IPS DF 19.7 (cell line): ENCODE measurements at regions not wholly inside any gene's neighbourhood (a gene's known extent, or its start where the extent isn't known, plus 50 kb on each side); places are given as distances from the start of the nearest gene placed in this dataset.
"Not testable (repeated sequence)": the region's sequence is repeated elsewhere in the genome, so short reads cannot be mapped to it uniquely, and the experiment has no call there.

ENCODE experiments used
- DNase-seq: peaks from one replicate; pipeline ENCODE4 v3.0.0-alpha.2; 2013; ENCODE audit warnings: low read depth, low spot score

- DNase-seq: no peak
These were observed 177.3 kb upstream of the TMEM72 start for GRCh38 chr10:44733501-44734488.

- no peak for DNase-seq
These were observed 168.9 kb upstream of the TMEM72 start for GRCh38 chr10:44742248-44742647.

GRCh38 chr10:44743535-44743934 lies 167.6 kb upstream of the TMEM72 start:
- no peak for DNase-seq

GRCh38 chr10:44745920-44746319 lies 165.2 kb upstream of the TMEM72 start:
- no peak for DNase-seq

- DNase-seq: no peak
These were observed 163.5 kb upstream of the TMEM72 start for GRCh38 chr10:44747593-44748172.

- no peak for DNase-seq
These were observed 162.0 kb upstream of the TMEM72 start for GRCh38 chr10:44749151-44749550.

GRCh38 chr10:44752451-44753441 lies 158.4 kb upstream of the TMEM72 start:
- DNase-seq: no peak

GRCh38 chr10:44754355-44754754 lies 156.8 kb upstream of the TMEM72 start:
- not testable (repeated sequence) for DNase-seq

GRCh38 chr10:44755481-44755880 lies 155.7 kb upstream of the TMEM72 start:
- DNase-seq: no peak

GRCh38 chr10:44756216-44756615 lies 154.9 kb upstream of the TMEM72 start:
- DNase-seq: no peak

- DNase-seq: no peak
These were observed 153.5 kb upstream of the TMEM72 start for GRCh38 chr10:44757551-44758205.

- no peak for DNase-seq
These were observed 152.0 kb upstream of the TMEM72 start for GRCh38 chr10:44759122-44759521.

- no peak for DNase-seq
These were observed 150.6 kb upstream of the TMEM72 start for GRCh38 chr10:44760513-44760912.

- no peak for DNase-seq
These were observed 150.1 kb upstream of the TMEM72 start for GRCh38 chr10:44761076-44761475.

- no peak for DNase-seq
These were observed 147.8 kb upstream of the TMEM72 start for GRCh38 chr10:44763331-44763730.

GRCh38 chr10:44765299-44765698 lies 145.8 kb upstream of the TMEM72 start:
- DNase-seq: no peak

- no peak for DNase-seq
These were observed 144.5 kb upstream of the TMEM72 start for GRCh38 chr10:44766631-44767030.

GRCh38 chr10:44769450-44769849 lies 141.7 kb upstream of the TMEM72 start:
- no peak for DNase-seq

GRCh38 chr10:44771233-44771995 lies 139.7 kb upstream of the TMEM72 start:
- DNase-seq: no peak

- DNase-seq: no peak
These were observed 137.6 kb upstream of the TMEM72 start for GRCh38 chr10:44773565-44773964.
